Gastroesophageal sphincter (tissue), 2 donors: ENCODE measurements at regions not wholly inside any gene's neighbourhood (a gene's known extent, or its start where the extent isn't known, plus 50 kb on each side); places are given as distances from the start of the nearest gene placed in this dataset.
"Not testable (repeated sequence)": the region's sequence is repeated elsewhere in the genome, so short reads cannot be mapped to it uniquely, and the experiment has no call there.

Experiments used
- EP300 ChIP-seq: sonication (generic); formaldehyde crosslinking; IDR thresholded peaks from one replicate; pipeline ENCODE4 v1.6.1; 2017; ENCODE audit warnings: antibody characterized with exemption, mild to moderate bottlenecking
- POLR2AphosphoS5 ChIP-seq: sonication (generic); formaldehyde crosslinking; IDR thresholded peaks from one replicate; pipeline ENCODE4 v1.6.1; 2017; ENCODE audit warnings: antibody characterized with exemption

- TF ChIP-seq EP300, POLR2AphosphoS5: not testable (repeated sequence)
Measured at GRCh38 chr15:20095699-20096303, 445.8 kb downstream of the GOLGA6L6 start.
